ENCODE measurements at regions not wholly inside any gene's neighbourhood (a gene's known extent, or its start where the extent isn't known, plus 50 kb on each side); places are given as distances from the start of the nearest gene placed in this dataset.

DNA sequence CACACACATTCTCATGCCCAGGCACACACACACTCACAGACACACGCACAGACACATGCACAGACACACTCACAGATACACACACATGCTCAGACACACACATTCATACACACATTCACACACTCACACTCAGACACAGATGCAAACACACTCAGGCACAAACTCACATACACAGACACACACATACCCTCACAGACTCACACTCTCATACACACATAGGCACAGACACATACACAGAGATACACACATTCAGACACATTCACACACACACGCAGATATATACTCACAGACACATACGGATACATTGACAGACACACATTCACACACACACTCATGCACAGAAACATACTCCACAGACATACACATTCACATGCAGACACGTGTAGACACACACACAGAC lies 89.6 kb downstream of the RBFOX3 start:
- DNase-seq (ENCODE audit: low read depth in 4 of 4, low spot score in 1 of 4): no peak

DNA sequence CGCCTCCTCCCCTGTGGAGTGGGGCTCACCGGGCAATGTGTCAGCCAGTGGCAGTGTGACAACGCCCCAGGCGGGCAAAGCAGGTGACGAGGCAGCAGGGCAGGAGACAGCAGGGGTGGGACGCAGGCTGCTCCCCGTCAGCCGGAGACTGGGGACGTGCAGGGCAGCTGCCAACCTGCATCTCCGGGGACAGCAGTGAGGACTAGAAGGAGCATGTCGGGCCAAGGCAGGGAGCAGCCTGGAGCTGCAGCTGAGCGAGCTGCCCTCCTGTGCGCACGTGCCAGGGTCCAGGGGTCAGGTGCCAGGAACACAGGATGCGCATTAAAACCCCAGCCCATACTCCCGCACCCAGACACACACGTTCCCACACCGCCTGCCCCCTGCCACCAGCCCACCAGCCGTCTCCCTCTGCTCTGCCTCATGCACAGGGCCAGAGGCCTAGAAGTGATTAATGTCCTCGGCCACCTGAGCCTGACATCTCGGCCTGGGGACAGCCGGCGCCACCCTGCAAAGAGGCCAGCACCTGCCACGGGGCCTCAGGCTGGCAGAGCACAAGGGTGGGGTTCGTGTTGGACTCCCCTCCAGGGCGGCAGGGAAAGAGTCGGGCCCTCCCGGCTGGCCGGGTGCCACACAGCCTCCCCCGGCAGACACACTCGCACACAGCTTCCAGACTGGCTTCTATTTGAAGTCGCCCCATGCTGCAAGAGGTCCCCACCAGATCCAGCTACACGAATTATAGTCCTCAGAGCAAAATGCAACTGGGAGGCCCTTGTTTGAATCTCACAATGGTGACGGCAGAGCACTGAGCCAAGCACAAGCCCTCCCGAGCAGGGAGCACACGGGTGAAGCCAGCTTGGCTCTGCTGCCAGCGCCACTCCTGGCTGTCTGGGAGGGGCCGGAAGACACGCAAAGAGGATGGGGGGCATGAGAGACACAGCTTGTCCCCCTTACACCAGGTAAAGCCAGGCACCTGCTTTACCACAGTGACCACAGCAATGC lies 90.4 kb downstream of the RBFOX3 start:
- DNase-seq (ENCODE audit: low read depth in 4 of 4, low spot score in 1 of 4): no peak

- DNase-seq (ENCODE audit: low read depth in 4 of 4, low spot score in 1 of 4): no peak
Measured at GRCh38 chr17:79519601-79520000, 91.2 kb downstream of the RBFOX3 start.

DNA sequence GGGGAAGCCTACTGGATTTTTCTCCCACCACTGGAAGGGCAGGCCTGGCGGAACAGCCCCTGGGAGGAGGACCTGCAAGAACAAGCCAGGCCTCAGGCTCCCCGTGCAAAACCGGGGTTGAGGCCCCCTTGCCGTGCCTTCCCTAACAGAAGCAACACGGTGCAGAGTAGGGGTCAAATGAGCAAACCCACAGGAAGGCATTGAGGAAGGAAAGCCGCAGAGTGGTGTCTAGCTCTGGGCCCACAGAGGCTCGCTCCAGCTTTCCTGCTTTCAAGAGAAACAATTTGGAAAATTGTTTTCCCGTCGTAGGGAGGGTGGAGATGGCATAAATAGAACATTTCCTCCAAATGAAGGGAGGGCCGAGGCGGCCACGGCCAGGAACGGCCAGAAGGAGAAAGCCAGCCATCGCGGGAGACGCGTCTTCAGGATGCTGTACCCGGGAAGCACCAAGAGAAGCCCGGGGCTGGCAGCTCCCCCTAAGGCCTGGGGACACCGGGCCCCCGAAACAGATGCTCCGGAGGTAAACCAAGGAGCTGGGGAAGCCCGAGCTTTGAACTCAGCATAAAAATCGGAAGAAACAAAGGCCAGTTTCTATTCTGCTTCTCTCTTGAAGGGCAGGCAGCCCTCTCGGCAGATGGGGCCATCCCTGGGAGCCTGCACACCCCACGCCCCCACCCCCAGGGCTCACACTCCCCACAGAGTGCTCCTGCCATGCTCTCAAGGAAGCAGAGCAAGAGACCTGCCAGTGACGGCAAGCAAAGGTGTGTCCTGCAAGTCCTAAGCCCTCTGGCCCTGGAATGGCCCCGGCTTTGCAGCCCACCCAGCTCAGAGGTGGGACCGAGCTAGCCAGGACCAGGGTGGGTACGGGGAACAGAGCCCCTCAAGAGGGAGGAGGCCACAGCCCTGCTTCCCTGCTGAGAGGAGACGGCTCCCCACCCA lies 92.0 kb downstream of the RBFOX3 start:
- no peak for DNase-seq (ENCODE audit: low read depth in 4 of 4, low spot score in 1 of 4)

- DNase-seq (ENCODE audit: low read depth in 4 of 4, low spot score in 1 of 4): no peak
Measured at GRCh38 chr17:79517827-79518584, 92.8 kb downstream of the RBFOX3 start.

DNA sequence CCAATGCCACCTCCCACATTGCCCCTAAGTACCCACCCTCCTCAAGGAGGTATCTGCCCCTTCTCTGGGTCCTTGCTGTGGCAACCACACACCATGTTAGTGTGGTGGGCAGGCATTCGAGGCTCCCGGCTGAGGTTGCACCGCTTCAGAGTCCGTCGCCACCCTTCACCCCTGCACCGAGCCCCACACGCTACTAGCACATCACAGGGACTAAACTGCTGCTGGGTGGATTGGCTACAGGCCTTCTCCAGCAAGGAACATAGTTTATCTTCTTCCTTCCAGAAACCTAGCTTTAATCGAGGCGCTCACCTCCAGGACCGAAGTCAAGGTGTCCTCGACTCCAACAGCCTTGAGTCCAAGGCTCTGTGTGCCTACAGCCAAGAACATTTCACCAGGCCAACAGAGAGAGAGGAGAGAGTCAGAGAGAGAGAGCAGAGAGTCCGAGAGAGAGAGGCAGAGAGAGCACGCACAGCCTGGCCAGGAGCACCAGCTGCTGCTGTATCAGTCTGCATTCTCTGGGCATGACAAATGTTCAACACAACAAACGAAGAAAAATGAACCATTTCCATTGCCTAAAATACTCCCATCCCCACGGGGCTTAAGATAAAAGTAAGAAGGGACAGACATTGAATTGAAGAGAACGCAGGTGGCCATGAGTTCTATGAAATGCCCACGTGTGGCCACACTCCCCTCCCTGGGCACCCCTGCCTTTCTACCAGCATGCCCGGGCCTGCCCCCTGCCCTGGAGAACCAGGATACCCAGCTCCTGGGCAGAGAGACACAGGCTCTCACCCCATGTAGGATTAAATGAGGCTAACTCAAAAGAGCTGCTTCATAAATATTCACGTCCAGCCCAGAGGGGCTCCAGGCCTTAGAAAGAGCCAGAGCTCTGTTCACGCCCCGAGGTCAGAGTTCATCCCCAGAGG lies 94.9 kb downstream of the RBFOX3 start:
- DNase-seq (ENCODE audit: low read depth in 4 of 4, low spot score in 1 of 4): no peak

DNA sequence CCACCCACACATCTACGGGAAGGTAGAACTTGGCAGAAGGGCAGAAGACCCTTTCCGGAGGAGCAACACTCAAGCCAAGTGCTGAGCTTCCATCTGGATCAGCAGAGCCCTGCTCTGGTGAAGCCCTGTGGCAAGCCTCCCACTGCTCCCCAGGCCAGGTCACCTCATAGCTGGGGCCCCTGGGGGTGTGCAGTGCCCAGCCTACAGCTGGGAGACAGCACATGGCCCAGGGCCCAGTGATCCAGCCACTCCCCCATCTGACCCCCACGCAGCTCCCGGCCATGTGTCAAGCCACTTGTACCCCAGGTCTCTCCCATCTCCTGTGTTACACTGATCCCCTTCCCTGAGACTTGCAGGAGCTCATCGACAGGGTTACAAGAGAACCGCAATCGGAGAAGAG lies 95.7 kb downstream of the RBFOX3 start:
- no peak for DNase-seq (ENCODE audit: low read depth in 4 of 4, low spot score in 1 of 4)

- DNase-seq (ENCODE audit: low read depth in 4 of 4, low spot score in 1 of 4): no peak
Measured at GRCh38 chr17:79513820-79514535, 96.9 kb downstream of the RBFOX3 start.

GRCh38 chr17:79513206-79513605 lies 97.6 kb downstream of the RBFOX3 start:
- DNase-seq (ENCODE audit: low read depth in 4 of 4, low spot score in 1 of 4): no peak

DNA sequence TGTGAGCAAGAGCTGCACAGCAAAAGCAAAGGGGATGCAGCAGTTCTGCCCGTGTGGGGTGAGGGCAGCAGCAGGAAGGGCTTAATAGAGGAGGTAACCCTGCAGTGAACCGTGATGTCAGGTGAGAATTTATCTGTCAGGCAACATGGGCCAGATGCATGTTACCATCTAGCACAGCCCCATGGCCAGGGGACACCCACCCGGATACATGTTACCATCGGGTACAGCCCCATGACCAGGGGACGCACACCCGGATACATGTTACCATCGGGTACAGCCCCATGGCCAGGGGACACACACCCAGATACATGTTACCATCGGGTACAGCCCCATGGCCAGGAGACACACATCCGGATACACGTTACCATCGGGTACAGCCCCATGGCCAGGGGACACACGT lies 99.4 kb downstream of the RBFOX3 start:
- no peak for DNase-seq (ENCODE audit: low read depth in 4 of 4, low spot score in 1 of 4)

GRCh38 chr17:79510071-79510470 lies 100.8 kb downstream of the RBFOX3 start:
- DNase-seq (ENCODE audit: low read depth in 4 of 4, low spot score in 1 of 4): no peak

DNA sequence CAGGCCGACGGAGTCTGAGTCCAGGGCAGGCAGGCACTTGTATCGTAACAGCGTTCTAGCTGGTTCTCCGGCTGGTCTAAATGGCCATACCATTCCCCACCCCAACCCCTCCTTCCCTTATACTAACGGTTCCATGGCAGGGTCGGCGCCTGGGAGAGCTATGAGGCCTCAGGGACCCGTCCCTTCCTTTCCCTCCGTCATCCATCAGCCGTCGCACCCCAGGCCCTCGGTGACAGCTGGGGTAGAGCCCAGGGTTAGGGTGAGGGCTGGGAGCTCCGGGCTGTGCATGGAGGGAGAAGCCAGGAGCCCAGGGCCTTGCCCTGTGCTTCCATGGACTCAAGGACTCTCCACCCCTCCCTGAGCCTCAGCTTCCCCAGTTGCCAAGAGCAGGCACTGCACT lies 101.4 kb downstream of the RBFOX3 start:
- DNase-seq (ENCODE audit: low read depth in 4 of 4, low spot score in 1 of 4): no peak

DNA sequence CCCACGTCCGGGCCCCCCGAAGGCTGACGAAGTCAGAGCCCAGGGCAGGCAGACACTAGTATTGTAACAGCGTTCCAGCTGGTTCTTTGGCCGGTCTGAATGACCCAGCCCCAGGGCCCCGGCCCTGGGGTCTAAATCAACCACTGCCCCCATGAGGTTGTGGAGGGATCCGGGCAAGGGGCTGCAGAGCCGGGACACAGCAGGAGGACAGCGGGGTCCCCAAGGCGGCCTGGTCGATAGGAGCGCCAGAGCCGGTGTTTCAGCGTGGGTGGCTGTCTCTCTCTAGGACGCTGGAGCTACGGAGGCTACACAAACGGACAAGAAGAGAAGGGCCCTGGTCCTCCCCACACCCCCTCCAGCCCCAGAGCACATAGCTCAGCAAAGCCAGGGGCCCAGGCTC lies 101.8 kb downstream of the RBFOX3 start:
- DNase-seq (ENCODE audit: low read depth in 4 of 4, low spot score in 1 of 4): no peak

- no peak for DNase-seq (ENCODE audit: low read depth in 4 of 4, low spot score in 1 of 4)
Measured at GRCh38 chr17:79508291-79508716, 102.5 kb downstream of the RBFOX3 start.

DNA sequence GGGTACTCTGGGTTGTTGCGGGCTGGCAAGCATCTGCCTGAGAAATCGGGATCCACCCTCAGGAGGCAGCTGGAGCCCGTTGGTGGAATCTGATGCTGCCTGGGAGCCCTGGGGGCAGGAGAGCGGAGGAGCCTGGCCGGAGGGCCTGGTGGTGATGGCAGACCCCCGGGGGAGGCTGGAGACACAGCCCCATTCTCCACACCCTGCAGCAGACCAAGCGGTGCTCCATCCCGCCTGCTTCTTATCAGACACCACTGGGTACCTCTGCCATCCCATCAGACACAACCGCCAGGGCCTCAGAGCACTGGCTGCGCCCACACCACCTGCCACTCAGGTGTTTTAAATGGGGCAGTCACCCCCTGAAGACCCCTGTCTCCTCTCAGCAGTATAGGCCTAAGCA lies 103.9 kb downstream of the RBFOX3 start:
- no peak for DNase-seq (ENCODE audit: low read depth in 4 of 4, low spot score in 1 of 4)

GRCh38 chr17:79506150-79506870 lies 104.5 kb downstream of the RBFOX3 start:
- DNase-seq (ENCODE audit: low read depth in 4 of 4, low spot score in 1 of 4): no peak

GRCh38 chr17:79505199-79505598 lies 105.7 kb downstream of the RBFOX3 start:
- no peak for DNase-seq (ENCODE audit: low read depth in 4 of 4, low spot score in 1 of 4)

- no peak for DNase-seq (ENCODE audit: low read depth in 4 of 4, low spot score in 1 of 4)
Measured at GRCh38 chr17:79504181-79504605, 106.7 kb downstream of the RBFOX3 start.
